ENCODE measurements at regions not wholly inside any gene's neighbourhood (a gene's known extent, or its start where the extent isn't known, plus 50 kb on each side); places are given as distances from the start of the nearest gene placed in this dataset.

DNA sequence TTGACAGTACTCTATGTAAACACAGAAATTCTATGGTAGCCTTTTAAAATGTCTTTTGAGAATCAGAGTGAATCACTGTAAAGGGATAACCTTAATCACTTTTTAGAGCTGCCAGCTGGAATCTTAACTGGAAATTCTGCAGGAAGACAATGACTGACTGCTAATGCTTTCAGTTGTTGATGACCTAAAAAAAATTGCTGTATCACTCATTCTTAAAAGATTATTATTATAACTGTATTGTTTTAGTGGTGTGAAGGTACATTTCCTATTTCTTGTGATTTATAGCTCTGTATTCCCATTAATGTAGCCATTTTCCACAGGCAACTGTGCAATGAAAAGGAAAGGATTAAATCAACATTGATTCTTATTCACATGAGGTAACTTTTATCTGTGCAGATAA is 260.5 kb downstream of the CALCRL start:
- TF ChIP-seq POLR2AphosphoS5 (IDR thresholded peaks at IDR 0.05): no peak
- TF ChIP-seq, protein P1, sequence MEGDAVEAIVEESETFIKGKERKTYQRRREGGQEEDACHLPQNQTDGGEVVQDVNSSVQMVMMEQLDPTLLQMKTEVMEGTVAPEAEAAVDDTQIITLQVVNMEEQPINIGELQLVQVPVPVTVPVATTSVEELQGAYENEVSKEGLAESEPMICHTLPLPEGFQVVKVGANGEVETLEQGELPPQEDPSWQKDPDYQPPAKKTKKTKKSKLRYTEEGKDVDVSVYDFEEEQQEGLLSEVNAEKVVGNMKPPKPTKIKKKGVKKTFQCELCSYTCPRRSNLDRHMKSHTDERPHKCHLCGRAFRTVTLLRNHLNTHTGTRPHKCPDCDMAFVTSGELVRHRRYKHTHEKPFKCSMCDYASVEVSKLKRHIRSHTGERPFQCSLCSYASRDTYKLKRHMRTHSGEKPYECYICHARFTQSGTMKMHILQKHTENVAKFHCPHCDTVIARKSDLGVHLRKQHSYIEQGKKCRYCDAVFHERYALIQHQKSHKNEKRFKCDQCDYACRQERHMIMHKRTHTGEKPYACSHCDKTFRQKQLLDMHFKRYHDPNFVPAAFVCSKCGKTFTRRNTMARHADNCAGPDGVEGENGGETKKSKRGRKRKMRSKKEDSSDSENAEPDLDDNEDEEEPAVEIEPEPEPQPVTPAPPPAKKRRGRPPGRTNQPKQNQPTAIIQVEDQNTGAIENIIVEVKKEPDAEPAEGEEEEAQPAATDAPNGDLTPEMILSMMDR (IDR thresholded peaks at IDR 0.05): no peak
